K562 (cell line): ENCODE measurements at regions not wholly inside any gene's neighbourhood (a gene's known extent, or its start where the extent isn't known, plus 50 kb on each side); places are given as distances from the start of the nearest gene placed in this dataset.
A peak's percentile ranks its signal among the peaks of the same experiment; 100 is the strongest.

Experiments used
- CBX3 ChIP-seq, 2 experiments: IDR thresholded peaks; 1 replicate in 1 of 2; 2 replicates in 1 of 2; pipeline ENCODE4 v1.6.1; 2012; ENCODE audit warnings: inconsistent platforms in 2 of 2, low read length in 2 of 2, borderline replicate concordance in 1 of 2, control low read depth in 1 of 2
- FOXJ3 ChIP-seq: sonication (generic); formaldehyde crosslinking; IDR thresholded peaks from 2 replicates; pipeline ENCODE4 v1.4.0; 2020; ENCODE audit warnings: mild to moderate bottlenecking, missing genetic modification reagents
- HMGN3 ChIP-seq: IDR thresholded peaks from 2 replicates; pipeline ENCODE4 v1.6.1; 2011; ENCODE audit warnings: borderline replicate concordance, low read depth, mild to moderate bottlenecking, mixed read lengths, low read length; ENCODE audit not compliant: insufficient read length; ENCODE audit errors: extremely low read depth
- KLF6 ChIP-seq: fragments of 250-450 bp; sonication (Bioruptor Pico); IDR thresholded peaks from 2 replicates; pipeline ENCODE4 v1.4.0; 2020; ENCODE audit warnings: mild to moderate bottlenecking, moderate library complexity, borderline replicate concordance
- LARP7 ChIP-seq: fragments of 450-650 bp; IDR thresholded peaks from 2 replicates; pipeline ENCODE4 v1.6.1; 2016
- MAFK ChIP-seq: IDR thresholded peaks from 2 replicates; pipeline ENCODE4 v1.6.1; 2011; ENCODE audit warnings: low read length, improper control_type of control experiment
- PYGO2 ChIP-seq: fragments of 450-650 bp; IDR thresholded peaks from 2 replicates; pipeline ENCODE4 v1.6.1; 2016; ENCODE audit warnings: mild to moderate bottlenecking, missing genetic modification characterization, moderate library complexity, missing compliant biosample characterization
- RAD21 ChIP-seq, 2 experiments: fragments of 250-450 bp in 1 of 2; fragments of 450-650 bp in 1 of 2; sonication (Bioruptor Pico) in 1 of 2; formaldehyde crosslinking in 1 of 2; IDR thresholded peaks in 1 of 2; conservative IDR thresholded peaks in 1 of 2; 2 replicates each; pipeline versions ENCODE4 v1.4.0 to v1.8.0; 2020 to 2022; ENCODE audit warnings: mild to moderate bottlenecking in 2 of 2, moderate library complexity in 1 of 2
- ZNF764 ChIP-seq: fragments of 250-450 bp; sonication (Bioruptor Pico); IDR thresholded peaks from 2 replicates; pipeline ENCODE4 v1.4.0; 2020; ENCODE audit warnings: low read depth, mild to moderate bottlenecking, moderate library complexity
- ZNF766 ChIP-seq: fragments of 200-800 bp; sonication (Bioruptor generic); conservative IDR thresholded peaks from 2 replicates; pipeline ENCODE4 v1.6.1; 2016; ENCODE audit warnings: missing genetic modification characterization, missing compliant biosample characterization
- TF ChIP-seq, protein P1 (sequence below), 3 experiments: IDR thresholded peaks in 2 of 3; conservative IDR thresholded peaks in 1 of 3; 2 replicates each; pipeline ENCODE4 v1.5.1; 2011 to 2012; ENCODE audit warnings: low read length in 3 of 3, mild to moderate bottlenecking in 3 of 3, control low read depth in 2 of 3, improper control_type of control experiment in 1 of 3, inconsistent platforms in 1 of 3, low read depth in 1 of 3, mixed read lengths in 1 of 3, moderate library complexity in 1 of 3; ENCODE audit not compliant: insufficient read depth in 2 of 3
- TF ChIP-seq, protein P2 (sequence below): fragments of 450-650 bp; IDR thresholded peaks from 2 replicates; pipeline ENCODE4 v1.6.1; 2014; ENCODE audit warnings: low read depth, mild to moderate bottlenecking, moderate library complexity, borderline replicate concordance
- TF ChIP-seq, protein P3 (sequence below): fragments of 450-650 bp; IDR thresholded peaks from 2 replicates; pipeline ENCODE4 v1.6.1; 2016; ENCODE audit warnings: antibody characterized with exemption
- TF ChIP-seq, protein P4 (sequence below), 2 experiments: fragments of 450-650 bp; formaldehyde crosslinking in 1 of 2; IDR thresholded peaks; 2 replicates each; pipeline versions ENCODE4 v1.4.0 to v1.6.1; 2014 to 2020; ENCODE audit warnings: mild to moderate bottlenecking in 2 of 2, borderline replicate concordance in 1 of 2, low read depth in 1 of 2

DNA sequence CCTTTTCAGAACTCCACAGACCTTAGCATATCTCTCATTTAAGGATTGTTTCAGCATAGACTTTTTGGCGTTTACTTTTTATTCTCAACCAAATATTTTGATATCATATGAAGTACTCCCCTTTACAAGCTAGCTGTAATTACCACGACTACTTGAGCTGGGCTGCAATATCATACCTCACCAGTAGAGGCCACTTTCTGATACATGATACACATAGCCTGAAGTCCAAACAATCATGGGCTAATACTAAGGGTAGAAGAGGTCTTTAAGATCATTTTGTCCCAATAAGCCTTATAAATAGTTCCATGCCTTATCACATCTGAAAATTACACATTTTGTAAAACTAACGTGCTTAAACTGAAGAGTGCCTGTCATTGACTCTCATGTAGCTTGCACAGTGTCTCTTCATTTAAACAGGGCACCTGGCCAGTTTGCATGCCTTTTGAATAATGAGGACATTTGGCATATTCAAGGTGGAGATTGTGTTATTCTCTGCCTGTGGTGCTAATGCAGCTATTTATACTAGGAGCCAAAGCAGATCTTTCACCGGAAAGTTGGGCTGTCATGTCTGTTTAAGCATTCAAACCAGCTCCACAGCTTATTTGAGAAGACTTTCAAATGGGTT, 403.7 kb upstream of the ZMIZ1 start (continued):
- TF ChIP-seq ZNF766 (CRISPR knock-in tag), result no peak
- TF ChIP-seq, protein P1, sequence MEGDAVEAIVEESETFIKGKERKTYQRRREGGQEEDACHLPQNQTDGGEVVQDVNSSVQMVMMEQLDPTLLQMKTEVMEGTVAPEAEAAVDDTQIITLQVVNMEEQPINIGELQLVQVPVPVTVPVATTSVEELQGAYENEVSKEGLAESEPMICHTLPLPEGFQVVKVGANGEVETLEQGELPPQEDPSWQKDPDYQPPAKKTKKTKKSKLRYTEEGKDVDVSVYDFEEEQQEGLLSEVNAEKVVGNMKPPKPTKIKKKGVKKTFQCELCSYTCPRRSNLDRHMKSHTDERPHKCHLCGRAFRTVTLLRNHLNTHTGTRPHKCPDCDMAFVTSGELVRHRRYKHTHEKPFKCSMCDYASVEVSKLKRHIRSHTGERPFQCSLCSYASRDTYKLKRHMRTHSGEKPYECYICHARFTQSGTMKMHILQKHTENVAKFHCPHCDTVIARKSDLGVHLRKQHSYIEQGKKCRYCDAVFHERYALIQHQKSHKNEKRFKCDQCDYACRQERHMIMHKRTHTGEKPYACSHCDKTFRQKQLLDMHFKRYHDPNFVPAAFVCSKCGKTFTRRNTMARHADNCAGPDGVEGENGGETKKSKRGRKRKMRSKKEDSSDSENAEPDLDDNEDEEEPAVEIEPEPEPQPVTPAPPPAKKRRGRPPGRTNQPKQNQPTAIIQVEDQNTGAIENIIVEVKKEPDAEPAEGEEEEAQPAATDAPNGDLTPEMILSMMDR (IDR thresholded peaks at IDR 0.05 in 2 of 3, conservative IDR thresholded peaks at IDR 0.05 in 1 of 3; ENCODE audit: insufficient read depth in 2 of 3, low read depth in 1 of 3, low read length in 3 of 3), result peak; percentile 58 to 73 (median 72)
- no peak for TF ChIP-seq KLF6 (CRISPR knock-in tag)
- TF ChIP-seq FOXJ3 (CRISPR knock-in tag), result no peak
- TF ChIP-seq ZNF764, result peak; percentile 100
- TF ChIP-seq, protein P2, sequence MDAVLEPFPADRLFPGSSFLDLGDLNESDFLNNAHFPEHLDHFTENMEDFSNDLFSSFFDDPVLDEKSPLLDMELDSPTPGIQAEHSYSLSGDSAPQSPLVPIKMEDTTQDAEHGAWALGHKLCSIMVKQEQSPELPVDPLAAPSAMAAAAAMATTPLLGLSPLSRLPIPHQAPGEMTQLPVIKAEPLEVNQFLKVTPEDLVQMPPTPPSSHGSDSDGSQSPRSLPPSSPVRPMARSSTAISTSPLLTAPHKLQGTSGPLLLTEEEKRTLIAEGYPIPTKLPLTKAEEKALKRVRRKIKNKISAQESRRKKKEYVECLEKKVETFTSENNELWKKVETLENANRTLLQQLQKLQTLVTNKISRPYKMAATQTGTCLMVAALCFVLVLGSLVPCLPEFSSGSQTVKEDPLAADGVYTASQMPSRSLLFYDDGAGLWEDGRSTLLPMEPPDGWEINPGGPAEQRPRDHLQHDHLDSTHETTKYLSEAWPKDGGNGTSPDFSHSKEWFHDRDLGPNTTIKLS, result no peak
- no peak for TF ChIP-seq PYGO2 (tag)
- TF ChIP-seq, protein P3, sequence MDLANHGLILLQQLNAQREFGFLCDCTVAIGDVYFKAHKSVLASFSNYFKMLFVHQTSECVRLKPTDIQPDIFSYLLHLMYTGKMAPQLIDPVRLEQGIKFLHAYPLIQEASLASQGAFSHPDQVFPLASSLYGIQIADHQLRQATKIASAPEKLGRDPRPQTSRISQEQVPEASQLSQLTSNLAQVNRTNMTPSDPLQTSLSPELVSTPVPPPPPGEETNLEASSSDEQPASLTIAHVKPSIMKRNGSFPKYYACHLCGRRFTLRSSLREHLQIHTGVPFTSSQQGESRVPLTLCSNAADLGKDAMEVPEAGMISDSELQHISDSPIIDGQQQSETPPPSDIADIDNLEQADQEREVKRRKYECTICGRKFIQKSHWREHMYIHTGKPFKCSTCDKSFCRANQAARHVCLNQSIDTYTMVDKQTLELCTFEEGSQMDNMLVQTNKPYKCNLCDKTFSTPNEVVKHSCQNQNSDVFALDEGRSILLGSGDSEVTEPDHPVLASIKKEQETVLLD, result no peak
- TF ChIP-seq, protein P4, sequence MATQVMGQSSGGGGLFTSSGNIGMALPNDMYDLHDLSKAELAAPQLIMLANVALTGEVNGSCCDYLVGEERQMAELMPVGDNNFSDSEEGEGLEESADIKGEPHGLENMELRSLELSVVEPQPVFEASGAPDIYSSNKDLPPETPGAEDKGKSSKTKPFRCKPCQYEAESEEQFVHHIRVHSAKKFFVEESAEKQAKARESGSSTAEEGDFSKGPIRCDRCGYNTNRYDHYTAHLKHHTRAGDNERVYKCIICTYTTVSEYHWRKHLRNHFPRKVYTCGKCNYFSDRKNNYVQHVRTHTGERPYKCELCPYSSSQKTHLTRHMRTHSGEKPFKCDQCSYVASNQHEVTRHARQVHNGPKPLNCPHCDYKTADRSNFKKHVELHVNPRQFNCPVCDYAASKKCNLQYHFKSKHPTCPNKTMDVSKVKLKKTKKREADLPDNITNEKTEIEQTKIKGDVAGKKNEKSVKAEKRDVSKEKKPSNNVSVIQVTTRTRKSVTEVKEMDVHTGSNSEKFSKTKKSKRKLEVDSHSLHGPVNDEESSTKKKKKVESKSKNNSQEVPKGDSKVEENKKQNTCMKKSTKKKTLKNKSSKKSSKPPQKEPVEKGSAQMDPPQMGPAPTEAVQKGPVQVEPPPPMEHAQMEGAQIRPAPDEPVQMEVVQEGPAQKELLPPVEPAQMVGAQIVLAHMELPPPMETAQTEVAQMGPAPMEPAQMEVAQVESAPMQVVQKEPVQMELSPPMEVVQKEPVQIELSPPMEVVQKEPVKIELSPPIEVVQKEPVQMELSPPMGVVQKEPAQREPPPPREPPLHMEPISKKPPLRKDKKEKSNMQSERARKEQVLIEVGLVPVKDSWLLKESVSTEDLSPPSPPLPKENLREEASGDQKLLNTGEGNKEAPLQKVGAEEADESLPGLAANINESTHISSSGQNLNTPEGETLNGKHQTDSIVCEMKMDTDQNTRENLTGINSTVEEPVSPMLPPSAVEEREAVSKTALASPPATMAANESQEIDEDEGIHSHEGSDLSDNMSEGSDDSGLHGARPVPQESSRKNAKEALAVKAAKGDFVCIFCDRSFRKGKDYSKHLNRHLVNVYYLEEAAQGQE (IDR thresholded peaks at IDR 0.05; ENCODE audit: borderline replicate concordance), result peak; percentile 46; the same call in 1 of the 2 replicates
- TF ChIP-seq, protein P4 (CRISPR knock-in tag; IDR thresholded peaks at IDR 0.05; ENCODE audit: low read depth), result no peak
- TF ChIP-seq LARP7, result no peak
- no peak for TF ChIP-seq MAFK
- no peak for TF ChIP-seq HMGN3
- peak; percentile 58 to 78 for TF ChIP-seq RAD21 (CRISPR knock-in tag; conservative IDR thresholded peaks at IDR 0.05 in 1 of 2, IDR thresholded peaks at IDR 0.05 in 1 of 2)
- TF ChIP-seq CBX3 (IDR thresholded peaks at IDR 0.05; ENCODE audit: borderline replicate concordance in 1 of 2, low read length in 2 of 2), result peak in 1 of 2 experiments; percentile 93; a peak in 2 of 3 replicates
